WTC11 (cell line): ENCODE measurements at regions not wholly inside any gene's neighbourhood (a gene's known extent, or its start where the extent isn't known, plus 50 kb on each side); places are given as distances from the start of the nearest gene placed in this dataset.

Source experiments
- ATF2 ChIP-seq: sonication (generic); formaldehyde crosslinking; IDR thresholded peaks from 2 replicates; pipeline ENCODE4 v1.8.1; 2022; ENCODE audit warnings: low read depth, missing genetic modification reagents, borderline replicate concordance
- CREB1 ChIP-seq: sonication (generic); formaldehyde crosslinking; IDR thresholded peaks from 2 replicates; pipeline ENCODE4 v1.8.0; 2023; ENCODE audit warnings: mild to moderate bottlenecking, missing genetic modification reagents
- CTCF ChIP-seq: fragments of 200-600 bp; IDR thresholded peaks from 2 replicates; pipeline ENCODE4 v1.8.0; 2022; ENCODE audit warnings: antibody characterized with exemption
- FOXJ3 ChIP-seq: sonication (generic); formaldehyde crosslinking; IDR thresholded peaks from 2 replicates; pipeline ENCODE4 v1.9.0; 2021; ENCODE audit warnings: missing genetic modification reagents, mild to moderate bottlenecking, borderline replicate concordance
- FOXP1 ChIP-seq: sonication (generic); formaldehyde crosslinking; IDR thresholded peaks from 2 replicates; pipeline ENCODE4 v1.8.0; 2022; ENCODE audit warnings: missing genetic modification reagents, mild to moderate bottlenecking, moderate library complexity, borderline replicate concordance
- GABPB1 ChIP-seq: sonication (generic); formaldehyde crosslinking; IDR thresholded peaks from 2 replicates; pipeline ENCODE4 v1.8.1; 2023; ENCODE audit warnings: mild to moderate bottlenecking, missing genetic modification reagents
- NFYB ChIP-seq: sonication (generic); formaldehyde crosslinking; conservative IDR thresholded peaks from 2 replicates; pipeline ENCODE4 v1.8.0; 2022; ENCODE audit warnings: low read depth, missing genetic modification reagents

GRCh38 chr10:121183236-121183635, 332.1 kb downstream of the WDR11 start:
- no peak for TF ChIP-seq CTCF
- no peak for TF ChIP-seq FOXP1
- TF ChIP-seq CREB1, result no peak
- TF ChIP-seq NFYB, result no peak
- TF ChIP-seq FOXJ3 (CRISPR knock-in tag), result no peak
- no peak for TF ChIP-seq ATF2 (CRISPR knock-in tag)
- no peak for TF ChIP-seq GABPB1
